A549 (cell line): ENCODE measurements at regions not wholly inside any gene's neighbourhood (a gene's known extent, or its start where the extent isn't known, plus 50 kb on each side); places are given as distances from the start of the nearest gene placed in this dataset.

Experiments used
- ATAC-seq, 2 experiments: fragments of 200-7000 bp in 1 of 2; fragments of >200 bp in 1 of 2; cut with Nextera tagmentation in 1 of 2; cut with Tn5 transposase in 1 of 2; 3 replicates each; pipeline versions ENCODE4 v1.8.0 to v1.9.1; 2018 to 2020; ENCODE audit warnings: mild to moderate bottlenecking in 1 of 2, moderate library complexity in 1 of 2
- CTCF ChIA-PET: fragments of 300-600 bp; sonication (Branson Sonifier 250); formaldehyde crosslinking; extraction: SDS; loops from one replicate; lab custom pipeline; 2021; ENCODE audit warnings: antibody characterized with exemption, inconsistent platforms; lab: Yijun Ruan, JAX
- POLR2A ChIA-PET: fragments of 350-600 bp; formaldehyde crosslinking; extraction: SDS; loops from one replicate; lab custom pipeline; 2021; ENCODE audit warnings: antibody characterized with exemption, inconsistent platforms; lab: Yijun Ruan, JAX
- DNase-seq, 2 experiments: peaks; one replicate each; pipeline versions ENCODE4 v3.0.0 to v3.0.0-alpha.2; 2011 to 2016; ENCODE audit warnings: low read depth in 1 of 2, low spot score in 1 of 2
- FAIRE-seq: peaks from 2 replicates; lab custom pipeline; 2011; peaks lifted over from hg19 to GRCh38; lab: Jason Lieb, UNC
- H3K27ac ChIP-seq, 2 experiments: fragments of >200 bp; sonication (Bioruptor Twin); formaldehyde crosslinking; 3 replicates each; pipeline ENCODE4 v1.5.1; 2016 to 2017
- H3K4me1 ChIP-seq: fragments of >200 bp; sonication (Bioruptor Twin); formaldehyde crosslinking; 3 replicates; pipeline ENCODE4 v1.6.1; 2016
- H3K4me2 ChIP-seq: fragments of >200 bp; sonication (Bioruptor Twin); formaldehyde crosslinking; 3 replicates; pipeline ENCODE4 v1.6.1; 2016
- H3K4me3 ChIP-seq: fragments of >200 bp; sonication (Bioruptor Twin); formaldehyde crosslinking; 3 replicates; pipeline ENCODE4 v1.5.1; 2016
- H3K9me3 ChIP-seq: fragments of >200 bp; sonication (Bioruptor Twin); formaldehyde crosslinking; 3 replicates; pipeline ENCODE4 v1.6.1; 2016
- ATOH8 ChIP-seq: fragments of 250-450 bp; sonication (Bioruptor Pico); IDR thresholded peaks from 2 replicates; pipeline ENCODE4 v1.5.0; 2020; ENCODE audit warnings: low read depth, mild to moderate bottlenecking, moderate library complexity
- CBX8 ChIP-seq: fragments of 200-600 bp; sonication (generic); IDR thresholded peaks from 2 replicates; pipeline ENCODE4 v1.6.1; 2016
- CHD2 ChIP-seq: fragments of 150-350 bp; IDR thresholded peaks from 2 replicates; pipeline ENCODE4 v1.6.1; 2014; ENCODE audit warnings: low read length; ENCODE audit not compliant: partially characterized antibody
- E2F6 ChIP-seq: IDR thresholded peaks from 2 replicates; pipeline ENCODE4 v1.6.1; 2012; ENCODE audit warnings: low read depth, borderline replicate concordance
- EHMT2 ChIP-seq: fragments of 200-600 bp; sonication (generic); IDR thresholded peaks from 2 replicates; pipeline ENCODE4 v1.6.1; 2016; ENCODE audit warnings: antibody characterized with exemption, low read depth, mild to moderate bottlenecking, moderate library complexity
- ESRRA ChIP-seq: fragments of 150-350 bp; IDR thresholded peaks from 2 replicates; pipeline ENCODE4 v1.6.1; 2014; ENCODE audit warnings: mild to moderate bottlenecking, low read length, borderline replicate concordance
- FOSB ChIP-seq: fragments of 250-450 bp; sonication (Bioruptor Pico); IDR thresholded peaks from 2 replicates; pipeline ENCODE4 v1.5.0; 2020; ENCODE audit warnings: mild to moderate bottlenecking, moderate library complexity
- FOSL2 ChIP-seq, 2 experiments: fragments of 450-650 bp in 1 of 2; fragments of >200 bp in 1 of 2; sonication (Bioruptor Twin) in 1 of 2; formaldehyde crosslinking; IDR thresholded peaks; 2 replicates each; pipeline versions ENCODE4 v1.5.0 to v1.6.1; 2016 to 2020; ENCODE audit warnings: mild to moderate bottlenecking in 1 of 2, moderate library complexity in 1 of 2
- FOXS1 ChIP-seq: fragments of 250-450 bp; sonication (Bioruptor Pico); IDR thresholded peaks from 2 replicates; pipeline ENCODE4 v1.5.0; 2020; ENCODE audit warnings: mild to moderate bottlenecking, moderate library complexity
- GATA3 ChIP-seq: IDR thresholded peaks from 2 replicates; pipeline ENCODE4 v1.6.1; 2012; ENCODE audit warnings: borderline replicate concordance
- HEYL ChIP-seq: fragments of 250-450 bp; sonication (Bioruptor Pico); IDR thresholded peaks from 2 replicates; pipeline ENCODE4 v1.8.0; 2021; ENCODE audit warnings: mild to moderate bottlenecking, moderate library complexity
- HOXA7 ChIP-seq: fragments of 250-450 bp; sonication (Bioruptor Pico); IDR thresholded peaks from 2 replicates; pipeline ENCODE4 v1.5.0; 2020; ENCODE audit warnings: mild to moderate bottlenecking, moderate library complexity
- HOXB13 ChIP-seq: fragments of 250-450 bp; sonication (Bioruptor Pico); IDR thresholded peaks from 2 replicates; pipeline ENCODE4 v1.5.0; 2020; ENCODE audit warnings: low read depth, mild to moderate bottlenecking, moderate library complexity
- JUN ChIP-seq, 2 experiments: fragments of >200 bp; sonication (Bioruptor Twin); formaldehyde crosslinking; IDR thresholded peaks; 2 replicates in 1 of 2; 3 replicates in 1 of 2; pipeline ENCODE4 v1.6.1; 2016 to 2017
- JUNB ChIP-seq: fragments of >200 bp; sonication (Bioruptor Twin); formaldehyde crosslinking; IDR thresholded peaks from 2 replicates; pipeline ENCODE4 v1.6.1; 2016
- MAX ChIP-seq: IDR thresholded peaks from 2 replicates; pipeline ENCODE4 v1.6.1; 2012
- MAZ ChIP-seq: fragments of 150-350 bp; IDR thresholded peaks from 2 replicates; pipeline ENCODE4 v1.6.1; 2014; ENCODE audit warnings: antibody characterized with exemption, low read depth, low read length, borderline replicate concordance
- NFE2L2 ChIP-seq: fragments of 150-350 bp; conservative IDR thresholded peaks from 2 replicates; pipeline ENCODE4 v1.6.1; 2014; ENCODE audit warnings: low read length
- NR3C1 ChIP-seq: fragments of >200 bp; sonication (Bioruptor Twin); formaldehyde crosslinking; IDR thresholded peaks from 3 replicates; pipeline ENCODE4 v1.6.1; 2017
- PBX3 ChIP-seq: IDR thresholded peaks from 2 replicates; pipeline ENCODE4 v1.6.1; 2012
- POLR2A ChIP-seq: IDR thresholded peaks from 2 replicates; pipeline ENCODE4 v1.6.1; 2012; ENCODE audit warnings: mild to moderate bottlenecking, low read length
- RARB ChIP-seq: fragments of 250-450 bp; sonication (Bioruptor Pico); IDR thresholded peaks from 2 replicates; pipeline ENCODE4 v1.8.0; 2021; ENCODE audit warnings: mild to moderate bottlenecking, moderate library complexity
- RCOR1 ChIP-seq: fragments of 150-350 bp; IDR thresholded peaks from 2 replicates; pipeline ENCODE4 v1.6.1; 2014; ENCODE audit warnings: antibody characterized with exemption, low read length, low read depth
- REST ChIP-seq: fragments of 200-600 bp; sonication (generic); IDR thresholded peaks from 2 replicates; pipeline ENCODE4 v1.6.1; 2016; ENCODE audit warnings: antibody characterized with exemption, mild to moderate bottlenecking, moderate library complexity
- RNF2 ChIP-seq: fragments of 200-600 bp; sonication (generic); IDR thresholded peaks from 2 replicates; pipeline ENCODE4 v1.6.1; 2016; ENCODE audit warnings: low read depth, mild to moderate bottlenecking, antibody characterized with exemption, moderate library complexity, borderline replicate concordance
- ZC3H11A ChIP-seq: fragments of 450-650 bp; IDR thresholded peaks from 2 replicates; pipeline ENCODE4 v1.6.1; 2014; ENCODE audit warnings: antibody characterized with exemption, mild to moderate bottlenecking
- ZFP36 ChIP-seq: fragments of 450-650 bp; IDR thresholded peaks from 2 replicates; pipeline ENCODE4 v1.6.1; 2014; ENCODE audit warnings: borderline replicate concordance; ENCODE audit not compliant: partially characterized antibody
- ZNF302 ChIP-seq: fragments of 250-450 bp; sonication (Bioruptor Pico); IDR thresholded peaks from 2 replicates; pipeline ENCODE4 v1.9.0; 2021; ENCODE audit warnings: inconsistent platforms, mild to moderate bottlenecking, moderate library complexity
- ZSCAN20 ChIP-seq: fragments of 250-450 bp; sonication (Bioruptor Pico); IDR thresholded peaks from 2 replicates; pipeline ENCODE4 v1.8.0; 2022; ENCODE audit warnings: mild to moderate bottlenecking, moderate library complexity
- WGBS: methylation state at CpG from one replicate; pipeline ENCODE4 v1.1.6; 2017; ENCODE audit errors: missing lambda C conversion rate; 5-methylcytosine and 5-hydroxymethylcytosine counted together
- TF ChIP-seq, protein P1 (sequence below): fragments of 450-650 bp; IDR thresholded peaks from 2 replicates; pipeline ENCODE4 v1.6.1; 2014; ENCODE audit warnings: antibody characterized with exemption

GRCh38 chr16:26330654-26331053 lies 638.9 kb downstream of the HS3ST4 start:
- no peak overlapping the region for H3K27ac ChIP-seq
- no peak for DNase-seq
- H3K9me3 ChIP-seq = no peaks in the 10 kb centered on the region
- no peaks in the 10 kb centered on the region for H3K4me1 ChIP-seq
- CTCF ChIA-PET = no interaction called here
- no peak overlapping the region for H3K4me3 ChIP-seq
- FAIRE-seq = no peak
- POLR2A ChIA-PET = no interaction called here
- WGBS = 5% methylated on average over 1 of the region's 1 CpG
- no peak overlapping the region for H3K4me2 ChIP-seq
- no peak for TF ChIP-seq RARB
- no peak for TF ChIP-seq FOSB (CRISPR knock-in tag)
- no peak for TF ChIP-seq FOSL2 (IDR thresholded peaks at IDR 0.05)
- no peak for TF ChIP-seq FOSL2 (CRISPR knock-in tag; IDR thresholded peaks at IDR 0.05)
- no peak for TF ChIP-seq HOXB13 (CRISPR knock-in tag)
- TF ChIP-seq, protein P1, sequence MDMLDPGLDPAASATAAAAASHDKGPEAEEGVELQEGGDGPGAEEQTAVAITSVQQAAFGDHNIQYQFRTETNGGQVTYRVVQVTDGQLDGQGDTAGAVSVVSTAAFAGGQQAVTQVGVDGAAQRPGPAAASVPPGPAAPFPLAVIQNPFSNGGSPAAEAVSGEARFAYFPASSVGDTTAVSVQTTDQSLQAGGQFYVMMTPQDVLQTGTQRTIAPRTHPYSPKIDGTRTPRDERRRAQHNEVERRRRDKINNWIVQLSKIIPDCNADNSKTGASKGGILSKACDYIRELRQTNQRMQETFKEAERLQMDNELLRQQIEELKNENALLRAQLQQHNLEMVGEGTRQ = no peak
- no peak for TF ChIP-seq ZNF302 (CRISPR knock-in tag)
- no peak for TF ChIP-seq HOXA7 (CRISPR knock-in tag)
- TF ChIP-seq PBX3 = no peak
- TF ChIP-seq RCOR1 = no peak
- TF ChIP-seq MAX = no peak
- TF ChIP-seq CHD2 = no peak
- TF ChIP-seq HEYL (CRISPR knock-in tag) = no peak
- no peak for TF ChIP-seq ESRRA
- TF ChIP-seq ZC3H11A = no peak
- no peak for TF ChIP-seq RNF2
- no peak for TF ChIP-seq MAZ
- no peak for TF ChIP-seq GATA3
- TF ChIP-seq, all 56 proteins: peak for 0
- ATAC-seq = no peak

DNA sequence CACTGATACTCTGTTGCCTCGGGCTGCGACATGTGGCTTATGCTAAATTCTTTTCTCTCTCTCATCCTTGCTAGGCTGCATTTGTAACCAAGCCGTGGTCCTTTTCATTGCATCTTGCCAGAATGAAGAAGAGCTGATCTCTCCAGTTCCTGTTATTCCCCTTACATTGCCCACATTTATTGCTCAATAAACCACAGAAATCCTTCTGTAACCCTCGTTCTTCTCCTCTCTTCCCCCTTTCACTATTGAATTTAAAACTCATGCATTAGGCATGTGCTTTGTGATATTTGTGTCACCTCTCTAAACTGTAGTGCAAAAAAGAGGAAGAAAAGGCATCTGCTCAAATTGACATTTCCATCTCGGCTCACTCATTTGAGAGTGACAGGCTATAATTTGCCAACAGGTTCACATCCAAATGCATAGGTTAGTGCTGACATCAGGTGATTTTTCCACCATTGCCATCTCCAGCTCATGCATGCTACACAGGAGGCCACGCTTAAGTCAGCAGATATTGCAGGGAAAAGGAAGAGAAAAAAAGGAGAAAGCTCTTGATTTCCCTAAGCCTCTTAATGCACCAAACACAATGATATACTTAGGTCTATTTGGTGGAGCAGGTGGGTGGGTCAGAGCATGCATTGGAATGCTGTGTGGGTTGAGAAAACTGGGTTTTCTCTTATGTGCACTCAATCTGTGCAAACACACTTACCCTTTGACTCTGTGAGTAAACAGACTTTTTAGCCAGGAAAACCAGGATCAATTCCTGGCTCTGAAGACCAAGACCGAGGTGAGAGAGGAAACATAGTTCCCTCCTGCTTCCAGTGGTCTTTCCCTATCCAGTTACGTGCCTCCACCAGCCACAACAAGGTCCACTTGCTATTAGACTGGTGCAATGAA lies 642.7 kb downstream of the HS3ST4 start:
- no peak for FAIRE-seq
- Histone ChIP-seq H3K4me2 (no peak overlapping the region), H3K4me3 (no peak overlapping the region), H3K9me3 (no peaks in the 10 kb centered on the region), H3K27ac (no peak overlapping the region), H3K4me1 (no peaks in the 10 kb centered on the region)
- POLR2A ChIA-PET = no interaction called here
- ATAC-seq = no peak
- DNase-seq = no peak
- 1% methylated on average over 8 of the region's 8 CpGs for WGBS
- TF ChIP-seq CBX8 (no peak), JUN (IDR thresholded peaks at IDR 0.05) (no peak), POLR2A (no peak), ZSCAN20 (CRISPR knock-in tag) (no peak), REST (no peak), EHMT2 (no peak), ATOH8 (CRISPR knock-in tag) (no peak), NFE2L2 (no peak), FOXS1 (no peak), NR3C1 (no peak), JUNB (no peak), ZC3H11A (no peak), RARB (no peak), E2F6 (no peak), ZFP36 (no peak)
- CTCF ChIA-PET = interaction anchor here (0.6 to 1.8 kb wide), 2 partner anchors 10 to 63 kb away, joined by 3 to 4 read pairs; no protein-coding TSS in a partner anchor
